ENCODE measurements at regions not wholly inside any gene's neighbourhood (a gene's known extent, or its start where the extent isn't known, plus 50 kb on each side); places are given as distances from the start of the nearest gene placed in this dataset.

DNA sequence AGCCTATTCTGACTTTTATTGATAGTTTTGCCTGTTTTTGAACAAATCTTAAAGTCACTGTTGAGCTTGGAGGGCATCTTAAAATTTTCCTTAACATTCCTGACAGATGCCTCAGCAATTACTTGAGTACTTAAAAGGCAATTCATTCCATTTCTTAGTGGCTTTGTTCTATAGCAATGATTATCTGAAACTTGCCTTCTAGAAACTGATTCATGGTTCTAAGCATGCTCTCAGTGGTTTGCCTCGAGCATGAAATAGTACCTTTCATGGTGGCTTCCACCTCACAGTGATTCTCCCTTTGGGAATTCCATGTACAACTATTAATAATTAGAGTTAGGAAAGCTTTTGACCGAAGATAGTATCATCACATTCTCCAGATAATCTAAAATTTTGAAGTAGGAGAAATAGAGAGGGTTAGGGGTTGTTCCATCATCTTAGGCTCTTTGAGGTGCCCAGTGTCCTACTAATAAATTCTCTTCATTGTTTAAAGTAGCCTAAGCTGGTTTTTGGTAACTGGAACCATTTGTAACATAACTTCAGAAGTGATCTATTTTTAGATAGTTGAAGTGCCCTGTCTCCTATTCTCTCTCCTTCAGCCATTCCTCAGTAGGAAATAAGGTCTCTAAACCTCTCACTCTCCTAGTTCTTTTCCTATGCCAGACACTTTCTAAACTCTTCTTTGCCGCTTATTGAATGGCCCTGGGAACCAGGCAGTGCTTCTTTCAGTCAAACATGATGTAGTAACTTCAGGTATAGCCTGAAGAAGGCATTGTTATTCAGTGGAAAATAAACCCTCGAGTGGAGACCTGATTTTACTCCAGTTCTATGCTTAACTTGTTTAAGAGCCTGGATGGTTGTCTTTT is 156.1 kb downstream of the HAUS1 start:
- TF ChIP-seq FOXK2 (IDR thresholded peaks at IDR 0.05): no peak
- TF ChIP-seq FOXA1 (IDR thresholded peaks at IDR 0.05): no peak
- no peak for TF ChIP-seq ELF4 (IDR thresholded peaks at IDR 0.05)
- TF ChIP-seq SP1 (IDR thresholded peaks at IDR 0.05): no peak
- TF ChIP-seq NFRKB (IDR thresholded peaks at IDR 0.05): no peak
- no peak for TF ChIP-seq BHLHE40 (IDR thresholded peaks at IDR 0.05; ENCODE audit: borderline replicate concordance)
- no peak for TF ChIP-seq FOXM1 (IDR thresholded peaks at IDR 0.05; ENCODE audit: borderline replicate concordance)
